Limb (tissue), 2 donors: ENCODE measurements at regions not wholly inside any gene's neighbourhood (a gene's known extent, or its start where the extent isn't known, plus 50 kb on each side); places are given as distances from the start of the nearest gene placed in this dataset.
"Not testable (repeated sequence)": the region's sequence is repeated elsewhere in the genome, so short reads cannot be mapped to it uniquely, and the experiment has no call there.

Source experiments
- DNase-seq, 2 donors: peaks; one replicate each; pipeline ENCODE4 v3.0.0-alpha.2; 2016; ENCODE audit errors: extremely low spot score in 2 of 2

DNA sequence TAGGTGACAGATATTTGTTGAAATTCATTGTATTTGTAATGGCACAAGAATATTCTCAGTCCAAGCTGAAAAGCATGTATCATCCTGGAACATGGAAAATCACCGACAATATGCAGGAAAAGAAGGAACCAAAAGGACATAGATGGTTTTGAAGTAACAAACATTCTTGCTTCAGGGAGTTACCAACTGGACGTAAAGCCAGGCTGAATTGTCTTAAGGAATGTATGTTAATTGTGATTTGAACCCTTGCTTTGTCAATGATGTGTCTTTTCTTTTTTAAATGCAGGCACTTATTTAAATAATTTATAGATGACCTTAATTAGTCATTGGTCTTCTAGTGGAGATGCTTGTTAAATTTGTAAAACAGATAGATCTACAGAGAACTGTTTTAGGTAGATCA lies 489.4 kb upstream of the ZP4 start:
- no peak for DNase-seq

DNA sequence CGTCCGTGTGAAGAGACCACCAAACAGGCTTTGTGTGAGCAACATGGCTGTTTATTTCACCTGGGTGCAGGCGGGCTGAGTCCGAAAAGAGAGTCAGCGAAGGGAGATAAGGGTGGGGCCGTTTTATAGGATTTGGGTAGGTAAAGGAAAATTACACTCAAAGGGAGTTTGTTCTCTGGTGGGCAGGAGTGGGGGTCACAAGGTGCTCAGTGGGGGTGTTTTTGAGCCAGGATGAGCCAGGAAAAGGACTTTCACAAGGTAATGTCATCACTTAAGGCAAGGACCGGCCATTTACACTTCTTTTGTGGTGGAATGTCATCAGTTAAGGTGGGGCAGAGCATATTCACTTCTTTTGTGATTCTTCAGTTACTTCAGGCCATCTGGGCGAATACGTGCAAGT lies 488.7 kb upstream of the ZP4 start:
- DNase-seq, result not testable (repeated sequence)

DNA sequence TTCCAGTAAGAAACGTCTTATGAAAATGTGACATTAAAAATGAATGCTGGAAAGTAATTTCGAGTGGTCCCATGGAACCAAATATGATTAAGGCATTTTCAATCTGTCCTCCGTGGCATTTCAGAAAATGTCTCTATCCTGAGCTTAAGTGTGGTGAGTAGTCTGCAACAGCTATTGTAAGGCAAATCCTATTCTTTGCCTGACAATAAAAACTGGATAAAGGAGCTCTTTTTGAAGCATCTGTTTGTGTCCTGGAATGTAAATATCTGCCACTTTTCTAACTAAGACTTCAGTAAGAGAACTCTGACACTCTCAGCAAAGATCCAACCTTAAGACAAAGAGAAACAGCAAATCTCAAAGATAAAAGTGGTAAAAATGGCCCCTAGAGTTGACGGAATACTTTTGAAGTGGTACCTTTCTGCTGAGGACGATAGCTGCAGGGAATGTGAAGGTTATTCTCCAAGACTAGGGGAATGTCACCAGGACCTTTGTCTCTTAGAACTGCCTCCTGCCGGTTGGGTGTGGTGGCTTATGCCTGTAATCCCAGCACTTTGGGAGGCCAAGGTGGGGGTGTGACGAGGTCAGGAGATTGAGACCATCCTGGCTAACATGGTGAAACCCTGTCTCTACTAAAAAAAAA lies 486.7 kb upstream of the ZP4 start:
- DNase-seq, result no peak

DNA sequence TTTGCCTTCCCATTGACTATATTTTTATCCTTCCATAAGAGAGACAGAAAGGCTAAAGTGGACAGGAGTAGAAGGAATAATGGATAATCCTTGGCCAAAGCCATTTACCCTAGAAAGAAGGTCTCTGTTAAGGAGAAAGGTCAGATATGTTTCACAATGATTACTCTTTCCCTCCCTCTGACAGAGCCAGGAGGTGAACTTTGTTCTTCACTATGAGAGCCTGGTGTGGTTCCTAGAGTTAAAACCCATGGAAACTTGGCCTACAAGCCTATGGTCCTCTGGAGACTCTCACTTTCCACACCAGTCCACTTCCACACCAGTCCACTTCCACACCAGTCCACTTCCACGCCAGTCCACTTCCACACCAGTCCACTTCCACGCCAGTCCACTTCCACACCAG lies 479.9 kb upstream of the ZP4 start:
- DNase-seq, result no peak

DNA sequence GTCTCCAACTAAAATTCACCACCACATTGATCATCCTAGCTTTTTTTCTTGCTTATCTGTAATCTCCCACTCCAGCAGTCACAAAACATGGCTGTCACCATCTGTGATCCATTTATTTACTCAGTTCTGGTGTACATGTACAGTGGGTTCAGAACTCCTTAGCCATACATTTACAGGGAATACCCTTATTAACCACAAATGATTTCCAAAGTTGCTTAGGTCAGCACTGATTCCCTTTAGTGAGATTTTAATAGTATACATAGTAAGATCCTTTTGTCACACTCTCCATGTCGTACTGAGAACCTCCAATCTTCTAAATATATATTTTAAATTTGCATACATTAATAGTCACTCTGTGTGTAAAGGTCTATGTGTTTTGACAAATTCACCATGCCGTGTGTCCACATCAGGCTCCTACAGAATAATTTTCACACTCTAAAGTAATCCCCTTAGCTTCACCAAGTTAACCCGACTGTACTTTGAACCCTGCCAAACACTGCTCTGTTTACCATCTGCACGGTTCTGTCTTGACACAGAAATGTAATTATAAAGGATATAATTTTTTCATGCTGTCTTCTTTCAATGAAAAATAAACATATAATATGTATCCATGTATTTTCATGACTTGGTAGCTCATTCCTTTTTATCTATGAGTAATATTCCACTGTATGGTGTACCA lies 473.6 kb upstream of the ZP4 start:
- DNase-seq, result no peak

DNA sequence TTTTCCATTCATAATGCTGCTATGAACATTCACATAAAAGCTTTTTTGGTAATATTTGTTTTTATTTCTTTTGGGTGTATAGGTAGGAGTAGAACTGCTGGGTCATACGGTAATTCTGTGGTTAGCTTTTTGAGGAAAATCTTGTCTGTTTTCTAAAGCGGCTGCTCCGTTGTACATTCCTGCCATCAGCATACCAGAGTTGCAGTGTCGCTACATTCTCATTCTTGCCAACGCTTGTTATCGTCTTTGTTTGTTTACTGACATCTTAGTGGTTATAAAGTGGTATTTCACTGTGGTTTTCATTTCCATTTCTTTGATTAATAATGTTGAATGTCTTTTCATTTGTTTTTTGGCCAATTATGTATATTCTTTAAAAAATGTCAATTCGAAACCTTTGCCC lies 469.8 kb upstream of the ZP4 start:
- no peak for DNase-seq

DNA sequence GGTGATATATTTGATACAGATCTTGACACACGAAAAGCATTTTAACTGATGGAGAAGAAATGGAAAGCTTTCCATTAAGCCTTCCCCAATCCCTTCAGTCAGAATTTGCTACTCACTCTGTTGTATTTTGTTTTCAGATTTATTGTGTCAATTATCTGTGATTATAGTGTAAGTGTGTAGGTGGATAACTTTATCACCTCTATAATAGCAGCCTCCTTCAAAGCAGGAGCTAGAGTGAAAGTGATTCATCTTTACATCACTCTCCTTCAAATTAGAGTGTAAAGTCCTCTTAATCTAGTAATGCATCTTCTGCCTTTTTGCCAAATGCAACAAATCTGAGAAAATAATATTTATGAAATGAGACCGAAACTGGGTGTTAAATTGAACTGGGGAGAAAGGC lies 459.7 kb upstream of the ZP4 start:
- DNase-seq, result no peak

DNA sequence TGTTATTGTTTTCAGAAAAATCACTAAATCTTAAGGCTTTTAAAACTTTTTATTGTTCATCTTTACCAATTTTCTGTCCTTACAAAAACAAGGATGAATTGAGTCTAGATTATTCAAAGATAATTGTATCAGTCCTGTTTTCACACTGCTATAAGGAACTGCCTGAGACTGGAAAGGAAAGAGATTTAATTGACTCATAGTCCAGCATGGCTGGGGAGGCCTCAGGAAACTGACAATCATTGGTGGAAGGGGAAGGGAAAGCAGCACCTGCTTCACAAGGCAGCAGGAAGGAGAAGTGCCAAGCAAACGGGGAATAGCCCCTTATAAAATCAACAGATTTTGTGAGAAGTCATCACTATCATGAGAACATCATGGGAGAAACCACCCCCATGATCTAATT lies 455.6 kb upstream of the ZP4 start:
- DNase-seq, result no peak

DNA sequence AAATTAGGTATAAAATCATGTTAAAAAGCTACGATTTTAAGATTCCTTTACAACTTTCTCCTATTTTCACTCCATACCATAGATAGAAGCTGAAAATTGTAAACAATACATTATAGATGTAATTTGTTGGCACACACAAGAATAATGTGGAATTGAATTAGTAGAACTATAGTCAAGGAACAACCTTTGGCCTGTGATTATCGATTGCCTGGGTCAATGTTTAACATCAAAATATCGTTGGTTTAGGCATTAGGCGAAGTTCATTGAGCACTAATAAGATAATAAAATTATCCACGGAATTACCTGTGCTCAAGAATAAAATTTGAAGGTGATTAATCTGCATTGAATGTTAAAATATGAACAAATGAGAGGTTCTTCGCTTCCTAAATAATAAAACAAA lies 455.1 kb upstream of the ZP4 start:
- DNase-seq, result no peak

DNA sequence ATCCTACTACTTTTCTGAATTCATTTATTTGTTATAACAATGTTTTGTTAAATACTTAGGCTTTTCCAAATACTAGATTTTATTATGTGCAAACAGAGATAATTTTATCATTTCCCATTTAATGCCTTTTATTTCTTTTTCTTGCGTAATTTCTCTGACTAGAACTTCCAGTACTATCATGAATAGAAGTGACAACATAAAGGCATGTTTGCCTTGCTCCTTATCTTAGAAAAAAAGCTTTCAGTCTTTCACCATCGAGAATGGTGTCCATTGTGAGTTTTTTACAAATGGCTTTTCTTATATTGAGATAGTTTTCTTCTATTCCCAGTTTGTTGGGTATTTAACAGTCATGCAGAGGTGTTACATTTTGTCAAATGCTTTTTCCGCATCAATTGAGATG lies 453.1 kb upstream of the ZP4 start:
- DNase-seq, result no peak

DNA sequence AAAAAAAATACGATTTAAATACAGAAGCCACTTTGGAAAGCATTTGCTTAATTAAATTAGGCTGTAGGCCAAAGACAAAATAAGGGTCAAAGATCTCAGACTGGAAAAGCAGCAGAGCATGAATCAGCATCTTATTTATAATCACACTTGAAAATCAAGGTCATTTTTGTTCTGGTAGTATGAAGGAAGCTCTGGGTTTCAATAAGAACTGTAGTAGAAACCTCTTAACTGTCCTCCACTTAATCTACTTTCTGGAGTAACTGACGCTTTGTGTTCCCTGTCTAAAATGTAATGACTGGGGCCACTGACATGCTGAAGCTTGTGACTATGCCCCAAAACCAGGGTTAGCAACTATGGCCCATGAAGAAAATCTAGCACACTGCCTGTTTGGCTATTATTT lies 450.7 kb upstream of the ZP4 start:
- no peak for DNase-seq

DNA sequence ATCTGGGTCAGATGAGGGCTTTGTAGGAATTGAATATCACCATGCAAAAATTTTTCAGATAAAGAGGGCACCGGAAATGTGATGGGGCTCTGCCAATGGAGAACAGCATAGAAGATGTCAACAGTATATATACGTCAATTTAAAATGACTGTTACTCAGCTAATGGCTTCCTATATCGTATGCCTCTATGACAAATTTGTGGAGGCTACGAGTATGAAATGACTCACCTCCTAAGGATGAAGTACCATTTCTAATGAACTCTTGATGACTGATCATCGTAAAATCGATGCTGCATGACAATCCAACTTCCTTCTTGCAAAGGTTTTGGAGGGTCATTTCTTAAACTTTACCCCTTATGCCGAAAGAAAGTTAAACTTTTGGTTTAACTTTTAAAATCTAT lies 450.3 kb upstream of the ZP4 start:
- no peak for DNase-seq

DNA sequence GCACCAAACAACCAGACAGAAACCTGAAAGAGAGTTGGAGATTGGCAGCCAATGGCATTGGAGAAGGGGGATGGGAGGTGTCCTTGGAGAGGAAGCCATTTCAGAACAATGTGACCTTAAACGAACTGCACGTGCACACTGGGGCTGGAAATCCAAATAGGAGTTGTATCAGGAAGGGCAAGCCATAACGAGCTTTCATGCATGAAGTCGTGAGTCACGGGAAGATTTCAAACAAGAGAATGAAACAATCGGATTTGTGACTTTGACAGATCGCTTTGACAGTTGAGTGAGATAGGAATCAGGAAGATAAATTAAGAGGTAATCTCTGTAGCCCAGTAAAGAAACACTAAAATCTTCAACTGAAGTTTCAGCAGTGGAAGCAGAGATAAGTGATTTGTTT lies 445.8 kb upstream of the ZP4 start:
- no peak for DNase-seq

DNA sequence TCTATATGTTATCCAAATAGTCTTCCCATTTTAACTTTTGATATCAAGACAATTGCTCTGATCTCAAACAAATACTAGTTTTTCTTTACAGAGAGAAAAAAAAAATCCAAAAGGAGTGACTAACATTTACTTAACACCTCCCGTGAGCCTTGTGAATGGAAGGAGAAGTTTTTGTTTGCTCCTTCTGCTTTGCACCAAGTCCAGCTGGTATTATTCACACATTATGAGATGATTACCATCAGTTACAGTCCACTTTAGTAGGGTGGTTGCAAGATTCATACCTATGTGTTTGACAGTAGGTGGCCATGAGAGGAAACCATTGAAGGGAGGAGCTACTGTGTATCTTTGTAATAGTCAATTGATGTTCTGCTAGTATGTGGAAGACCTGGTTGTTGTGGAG lies 443.4 kb upstream of the ZP4 start:
- DNase-seq, result no peak

DNA sequence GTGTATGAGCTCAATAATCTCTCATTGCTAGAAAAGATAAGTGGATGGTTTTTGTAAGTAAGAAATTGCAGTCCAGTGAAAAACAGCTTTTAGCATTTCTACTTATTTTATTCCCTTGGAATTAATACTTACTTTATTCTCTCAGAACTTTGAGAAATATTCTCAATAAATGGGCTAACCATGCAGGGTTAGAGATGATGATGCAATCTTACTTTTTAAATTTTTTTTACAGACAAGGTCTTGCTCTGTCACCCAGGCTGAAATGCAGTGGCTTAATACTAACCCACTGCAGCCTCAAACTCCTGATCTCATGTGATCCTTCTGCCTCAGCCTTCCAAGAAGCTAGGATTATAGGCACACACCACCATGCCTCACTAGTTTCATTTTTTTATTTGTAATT lies 440.8 kb upstream of the ZP4 start:
- no peak for DNase-seq

DNA sequence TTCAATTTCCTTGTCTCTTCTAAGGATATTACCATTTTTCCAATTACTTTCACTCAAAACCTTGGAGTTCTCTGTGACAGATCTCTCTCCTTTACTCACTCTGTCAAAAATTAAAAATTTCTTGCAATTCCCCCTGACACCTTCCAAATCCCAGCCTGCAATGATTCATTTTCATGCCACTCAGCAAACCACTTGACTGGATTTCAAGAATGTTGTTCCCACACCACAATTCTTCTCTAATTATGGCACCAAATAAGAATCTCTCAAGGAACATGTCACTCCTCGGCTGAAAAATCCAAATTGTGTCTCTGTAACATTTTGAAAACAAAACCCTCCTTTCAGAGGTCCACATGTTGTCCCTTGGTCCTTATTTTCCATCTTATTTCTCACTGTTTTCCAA lies 438.9 kb upstream of the ZP4 start:
- no peak for DNase-seq

DNA sequence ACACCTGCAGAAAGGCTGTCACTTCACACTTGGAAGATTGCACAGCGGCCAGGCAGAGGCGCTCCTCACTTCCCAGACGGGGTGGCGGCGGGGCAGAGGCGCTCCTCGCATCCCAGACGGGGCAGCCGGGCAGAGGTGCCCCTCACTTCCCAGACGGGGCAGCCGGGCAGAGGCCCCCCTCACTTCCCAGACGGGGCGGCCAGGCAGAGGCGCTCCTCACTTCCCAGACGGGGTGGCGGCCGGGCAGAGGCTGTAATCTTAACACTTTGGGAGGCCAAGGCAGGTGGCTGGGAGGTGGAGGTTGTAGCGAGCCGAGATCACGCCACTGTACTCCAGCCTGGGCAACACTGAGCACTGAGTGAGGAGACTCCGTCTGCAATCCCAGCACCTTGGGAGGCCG lies 436.3 kb upstream of the ZP4 start:
- not testable (repeated sequence) for DNase-seq

DNA sequence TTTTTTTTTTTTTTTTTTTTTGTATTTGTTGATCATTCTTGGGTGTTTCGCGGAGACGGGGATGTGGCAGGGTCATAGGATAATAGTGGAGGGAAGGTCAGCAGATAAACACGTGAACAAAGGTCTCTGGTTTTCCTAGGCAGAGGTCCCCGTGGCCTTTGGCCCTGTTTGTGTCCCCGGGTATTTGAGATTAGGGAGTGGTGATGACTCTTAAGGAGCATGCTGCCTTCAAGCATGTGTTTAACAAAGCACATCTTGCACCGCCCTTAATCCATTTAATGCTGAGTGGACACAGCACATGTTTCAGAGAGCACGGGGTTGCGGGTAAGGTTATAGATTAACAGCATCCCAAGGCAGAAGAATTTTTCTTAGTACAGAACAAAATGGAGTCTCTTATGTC lies 435.8 kb upstream of the ZP4 start:
- not testable (repeated sequence) for DNase-seq

DNA sequence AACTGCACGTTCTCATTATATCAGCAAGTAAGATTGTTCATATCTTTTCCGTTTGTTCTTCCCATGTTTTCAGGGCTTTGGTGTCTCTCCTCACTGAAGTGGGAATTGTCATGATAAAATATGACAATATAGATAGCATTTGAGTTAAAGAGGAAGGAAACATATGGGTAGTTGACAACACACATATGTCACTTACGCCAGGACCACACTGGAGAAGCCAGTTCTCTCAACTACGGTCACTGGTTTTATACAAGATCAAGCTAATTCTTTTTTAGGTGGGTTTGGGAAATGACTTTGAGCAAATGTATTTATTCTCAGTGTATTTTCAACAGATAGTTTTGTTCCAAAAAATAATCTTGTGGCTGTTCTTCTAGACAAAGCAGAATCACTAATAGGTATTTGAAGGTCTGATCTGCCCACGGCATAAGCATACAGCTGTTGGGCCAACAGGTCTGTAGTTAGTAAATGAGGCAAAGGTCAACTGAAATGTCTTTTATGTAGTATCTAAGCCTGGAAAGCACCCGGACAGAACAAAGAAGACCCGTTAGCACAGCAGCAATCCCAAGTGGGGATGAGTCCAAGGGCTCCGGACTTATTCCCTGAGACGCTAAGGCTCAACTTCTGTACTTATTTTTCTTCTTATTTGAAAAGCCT lies 433.6 kb upstream of the ZP4 start:
- no peak for DNase-seq

DNA sequence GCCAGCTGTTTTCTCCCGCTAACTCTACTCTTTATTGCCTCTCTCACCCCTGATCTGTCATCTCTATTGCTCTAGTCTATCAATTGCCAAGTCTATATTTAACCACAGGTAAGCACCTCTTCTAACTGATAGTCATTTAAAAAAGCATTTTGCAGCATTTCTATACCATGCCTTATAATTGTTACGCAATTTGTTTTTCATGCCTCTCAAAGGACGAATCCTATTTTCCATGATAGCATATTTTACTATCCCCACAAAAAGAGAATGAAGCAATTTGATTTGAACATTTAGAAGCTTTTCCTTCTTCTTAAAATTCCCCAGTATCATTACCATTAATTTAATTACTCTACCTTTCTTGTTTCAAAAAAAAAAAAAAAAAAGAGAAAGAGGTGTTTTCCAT lies 432.8 kb upstream of the ZP4 start:
- no peak for DNase-seq

DNA sequence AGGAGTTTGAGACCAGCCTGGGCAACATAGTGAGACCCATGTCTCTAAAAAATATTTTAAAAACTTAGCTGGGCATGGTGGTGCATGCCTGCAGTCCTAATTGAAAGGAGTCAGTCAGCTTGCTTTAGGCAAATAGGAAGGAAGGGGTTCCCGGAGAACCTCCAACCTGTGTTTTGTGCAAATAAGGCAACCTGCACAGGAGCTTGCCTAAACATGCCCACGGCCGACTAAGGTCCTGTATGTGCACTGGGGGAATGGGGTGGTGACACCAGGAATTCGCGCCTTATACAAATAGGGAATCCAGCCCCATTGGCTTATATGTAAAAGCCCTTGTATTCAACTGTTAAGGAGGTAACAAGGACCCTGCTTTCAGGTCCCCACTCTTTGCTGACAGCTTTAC lies 429.2 kb upstream of the ZP4 start:
- no peak for DNase-seq

DNA sequence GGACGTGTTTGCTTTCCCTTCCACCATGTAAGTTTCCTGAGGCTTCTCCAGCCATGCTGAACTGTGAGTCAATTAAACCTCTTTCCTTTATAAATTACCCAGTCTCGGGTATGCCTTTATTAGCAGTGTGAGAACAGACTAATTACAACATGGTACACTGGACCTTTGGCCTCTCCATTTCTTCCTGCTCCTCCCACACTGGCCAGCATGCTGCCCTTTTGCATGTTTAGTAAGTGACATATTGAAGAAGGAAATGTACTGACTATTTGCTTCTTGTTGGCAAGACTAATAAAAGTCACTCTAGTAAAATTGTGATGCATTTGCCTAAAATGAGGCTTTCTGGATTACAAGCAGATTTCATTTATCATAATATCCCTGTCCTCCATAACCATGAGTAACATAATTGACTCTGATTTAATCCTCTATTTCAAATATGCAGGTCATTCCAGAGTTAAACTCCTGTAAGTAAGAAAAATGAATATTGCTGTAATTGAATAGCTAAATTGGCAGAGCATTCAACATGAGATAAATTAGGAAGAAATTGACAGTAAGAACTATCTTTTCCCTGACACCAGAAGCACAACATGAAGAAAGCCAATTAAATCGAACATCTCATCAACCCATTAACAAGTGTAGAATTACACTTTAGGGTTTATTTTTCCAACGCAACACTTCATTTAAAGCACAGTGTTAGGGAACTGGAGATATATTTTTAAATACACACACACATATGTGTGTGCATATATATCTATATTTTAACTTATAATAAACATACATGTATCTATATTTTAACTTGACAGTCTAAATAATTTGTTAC lies 427.8 kb upstream of the ZP4 start:
- DNase-seq, result no peak
